A549 (cell line): ENCODE measurements at regions not wholly inside any gene's neighbourhood (a gene's known extent, or its start where the extent isn't known, plus 50 kb on each side); places are given as distances from the start of the nearest gene placed in this dataset.

Experiments used
- ATAC-seq, 2 experiments: fragments of 200-7000 bp in 1 of 2; fragments of >200 bp in 1 of 2; cut with Nextera tagmentation in 1 of 2; cut with Tn5 transposase in 1 of 2; 3 replicates each; pipeline versions ENCODE4 v1.8.0 to v1.9.1; 2018 to 2020; ENCODE audit warnings: mild to moderate bottlenecking in 1 of 2, moderate library complexity in 1 of 2
- CTCF ChIA-PET: fragments of 300-600 bp; sonication (Branson Sonifier 250); formaldehyde crosslinking; extraction: SDS; loops from one replicate; lab custom pipeline; 2021; ENCODE audit warnings: antibody characterized with exemption, inconsistent platforms; lab: Yijun Ruan, JAX
- POLR2A ChIA-PET: fragments of 350-600 bp; formaldehyde crosslinking; extraction: SDS; loops from one replicate; lab custom pipeline; 2021; ENCODE audit warnings: antibody characterized with exemption, inconsistent platforms; lab: Yijun Ruan, JAX
- DNase-seq, 2 experiments: peaks; one replicate each; pipeline versions ENCODE4 v3.0.0 to v3.0.0-alpha.2; 2011 to 2016; ENCODE audit warnings: low read depth in 1 of 2, low spot score in 1 of 2
- FAIRE-seq: peaks from 2 replicates; lab custom pipeline; 2011; peaks lifted over from hg19 to GRCh38; lab: Jason Lieb, UNC
- H3K27ac ChIP-seq, 2 experiments: fragments of >200 bp; sonication (Bioruptor Twin); formaldehyde crosslinking; 3 replicates each; pipeline ENCODE4 v1.5.1; 2016 to 2017
- H3K4me1 ChIP-seq: fragments of >200 bp; sonication (Bioruptor Twin); formaldehyde crosslinking; 3 replicates; pipeline ENCODE4 v1.6.1; 2016
- H3K4me2 ChIP-seq: fragments of >200 bp; sonication (Bioruptor Twin); formaldehyde crosslinking; 3 replicates; pipeline ENCODE4 v1.6.1; 2016
- H3K4me3 ChIP-seq: fragments of >200 bp; sonication (Bioruptor Twin); formaldehyde crosslinking; 3 replicates; pipeline ENCODE4 v1.5.1; 2016
- H3K9me3 ChIP-seq: fragments of >200 bp; sonication (Bioruptor Twin); formaldehyde crosslinking; 3 replicates; pipeline ENCODE4 v1.6.1; 2016
- FOSL2 ChIP-seq, 2 experiments: fragments of 450-650 bp in 1 of 2; fragments of >200 bp in 1 of 2; sonication (Bioruptor Twin) in 1 of 2; formaldehyde crosslinking; IDR thresholded peaks; 2 replicates each; pipeline versions ENCODE4 v1.5.0 to v1.6.1; 2016 to 2020; ENCODE audit warnings: mild to moderate bottlenecking in 1 of 2, moderate library complexity in 1 of 2
- FOXS1 ChIP-seq: fragments of 250-450 bp; sonication (Bioruptor Pico); IDR thresholded peaks from 2 replicates; pipeline ENCODE4 v1.5.0; 2020; ENCODE audit warnings: mild to moderate bottlenecking, moderate library complexity
- GATA3 ChIP-seq: IDR thresholded peaks from 2 replicates; pipeline ENCODE4 v1.6.1; 2012; ENCODE audit warnings: borderline replicate concordance
- HDAC2 ChIP-seq: fragments of 200-600 bp; sonication (generic); IDR thresholded peaks from 2 replicates; pipeline ENCODE4 v1.6.1; 2016
- JUN ChIP-seq, 2 experiments: fragments of >200 bp; sonication (Bioruptor Twin); formaldehyde crosslinking; IDR thresholded peaks; 2 replicates in 1 of 2; 3 replicates in 1 of 2; pipeline ENCODE4 v1.6.1; 2016 to 2017
- JUNB ChIP-seq: fragments of >200 bp; sonication (Bioruptor Twin); formaldehyde crosslinking; IDR thresholded peaks from 2 replicates; pipeline ENCODE4 v1.6.1; 2016
- KDM1A ChIP-seq: fragments of 200-600 bp; sonication (generic); IDR thresholded peaks from 2 replicates; pipeline ENCODE4 v1.6.1; 2016; ENCODE audit warnings: low read depth, mild to moderate bottlenecking
- MYC ChIP-seq: IDR thresholded peaks from 2 replicates; pipeline ENCODE4 v1.6.1; 2012; ENCODE audit warnings: mild to moderate bottlenecking, inconsistent platforms, low read length, improper control_type of control experiment, borderline replicate concordance
- RAD21 ChIP-seq, 2 experiments: fragments of >200 bp in 1 of 2; sonication (Bioruptor Twin) in 1 of 2; formaldehyde crosslinking in 1 of 2; IDR thresholded peaks in 1 of 2; conservative IDR thresholded peaks in 1 of 2; 2 replicates in 1 of 2; 3 replicates in 1 of 2; pipeline ENCODE4 v1.6.1; 2012 to 2018; ENCODE audit warnings: inconsistent platforms in 1 of 2
- RFX5 ChIP-seq: fragments of 450-650 bp; IDR thresholded peaks from 2 replicates; pipeline ENCODE4 v1.7.1; 2014; ENCODE audit warnings: antibody characterized with exemption, mild to moderate bottlenecking, moderate library complexity
- SMC3 ChIP-seq: fragments of >200 bp; sonication (Bioruptor Twin); formaldehyde crosslinking; IDR thresholded peaks from 3 replicates; pipeline ENCODE4 v1.6.1; 2018; ENCODE audit warnings: inconsistent platforms
- SREBF2 ChIP-seq: fragments of 450-650 bp; IDR thresholded peaks from 2 replicates; pipeline ENCODE4 v1.6.1; 2014; ENCODE audit warnings: mild to moderate bottlenecking, moderate library complexity
- ZFP36 ChIP-seq: fragments of 450-650 bp; IDR thresholded peaks from 2 replicates; pipeline ENCODE4 v1.6.1; 2014; ENCODE audit warnings: borderline replicate concordance; ENCODE audit not compliant: partially characterized antibody
- ZSCAN20 ChIP-seq: fragments of 250-450 bp; sonication (Bioruptor Pico); IDR thresholded peaks from 2 replicates; pipeline ENCODE4 v1.8.0; 2022; ENCODE audit warnings: mild to moderate bottlenecking, moderate library complexity
- WGBS: methylation state at CpG from one replicate; pipeline ENCODE4 v1.1.6; 2017; ENCODE audit errors: missing lambda C conversion rate; 5-methylcytosine and 5-hydroxymethylcytosine counted together
- TF ChIP-seq, protein P1 (sequence below): fragments of 150-350 bp; IDR thresholded peaks from 2 replicates; pipeline ENCODE4 v1.6.1; 2014; ENCODE audit warnings: low read depth, mild to moderate bottlenecking, low read length
- TF ChIP-seq, protein P2 (sequence below): fragments of >200 bp; sonication (Bioruptor Twin); formaldehyde crosslinking; IDR thresholded peaks from 2 replicates; pipeline ENCODE4 v1.6.1; 2016
- TF ChIP-seq, protein P3 (sequence below): IDR thresholded peaks from 2 replicates; pipeline ENCODE4 v1.6.1; 2012
- TF ChIP-seq, protein P4 (sequence below): IDR thresholded peaks from 2 replicates; pipeline ENCODE4 v1.6.1; 2012; ENCODE audit warnings: low read depth, borderline replicate concordance

DNA sequence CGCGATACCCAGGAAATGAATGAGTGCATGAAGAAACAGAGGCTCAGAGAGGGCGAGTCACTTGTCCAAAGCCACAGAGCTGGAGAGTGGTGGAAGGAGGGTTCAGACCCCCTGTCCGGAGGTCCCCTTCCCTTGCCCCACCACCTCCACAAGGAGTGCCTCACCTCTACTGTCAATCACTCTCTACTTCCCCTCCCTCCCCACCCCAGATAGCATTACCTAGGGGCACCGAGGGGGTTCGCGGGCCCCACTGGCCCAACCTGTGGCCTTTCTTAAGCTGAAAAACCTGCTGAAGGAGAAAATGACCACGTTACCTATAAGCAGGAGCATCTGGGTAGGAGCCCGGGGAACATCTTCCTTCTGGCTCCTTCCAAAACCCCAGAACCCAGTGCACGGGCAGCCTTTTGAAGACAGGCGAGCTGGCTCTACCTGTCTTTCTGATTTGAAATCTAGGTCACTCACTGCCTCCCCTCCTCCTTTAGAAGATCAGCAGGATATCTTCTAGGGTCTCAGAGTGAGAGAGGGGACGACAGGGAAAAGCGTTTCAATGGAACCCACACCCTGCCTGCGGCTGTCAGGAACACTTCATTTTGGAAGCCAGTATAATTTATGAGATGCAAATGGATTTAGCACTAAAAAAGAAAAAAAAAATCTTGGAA lies 89.9 kb upstream of the MEF2A start:
- 81% methylated on average over 14 of the region's 14 CpGs for WGBS
- no peak overlapping the region for H3K4me3 ChIP-seq
- no peaks in the 10 kb centered on the region for H3K9me3 ChIP-seq
- CTCF ChIA-PET, result interaction anchor here (1.6 to 2.2 kb wide), 5 partner anchors 10 to 228 kb away, joined by 5 to 13 read pairs (median 6); no protein-coding TSS in a partner anchor
- H3K4me1 ChIP-seq, result peaks cover 21% of the 10 kb centered on the region
- FAIRE-seq (no peak), ATAC-seq (peak in 1 of 2 experiments; percentile 5; a peak in 2 of 6 replicates)
- TF ChIP-seq ZSCAN20 (no peak), RAD21 (conservative IDR thresholded peaks at IDR 0.05 in 1 of 2, IDR thresholded peaks at IDR 0.05 in 1 of 2) (no peak), RFX5 (no peak), HDAC2 (no peak), ZFP36 (no peak)
- TF ChIP-seq, protein P1, sequence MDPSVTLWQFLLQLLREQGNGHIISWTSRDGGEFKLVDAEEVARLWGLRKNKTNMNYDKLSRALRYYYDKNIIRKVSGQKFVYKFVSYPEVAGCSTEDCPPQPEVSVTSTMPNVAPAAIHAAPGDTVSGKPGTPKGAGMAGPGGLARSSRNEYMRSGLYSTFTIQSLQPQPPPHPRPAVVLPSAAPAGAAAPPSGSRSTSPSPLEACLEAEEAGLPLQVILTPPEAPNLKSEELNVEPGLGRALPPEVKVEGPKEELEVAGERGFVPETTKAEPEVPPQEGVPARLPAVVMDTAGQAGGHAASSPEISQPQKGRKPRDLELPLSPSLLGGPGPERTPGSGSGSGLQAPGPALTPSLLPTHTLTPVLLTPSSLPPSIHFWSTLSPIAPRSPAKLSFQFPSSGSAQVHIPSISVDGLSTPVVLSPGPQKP, result no peak
- TF ChIP-seq, protein P2, sequence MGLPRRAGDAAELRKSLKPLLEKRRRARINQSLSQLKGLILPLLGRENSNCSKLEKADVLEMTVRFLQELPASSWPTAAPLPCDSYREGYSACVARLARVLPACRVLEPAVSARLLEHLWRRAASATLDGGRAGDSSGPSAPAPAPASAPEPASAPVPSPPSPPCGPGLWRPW, result no peak
- TF ChIP-seq, all 56 proteins: peak for 0
- Histone ChIP-seq H3K4me2 (peak overlapping the region; percentile 72), H3K27ac (peak overlapping the region; percentile 36 to 81; a peak in 5 of 6 replicates)
- DNase-seq, result no peak
- POLR2A ChIA-PET, result interaction anchor here (1.2 to 1.3 kb wide), 2 partner anchors 9 to 90 kb away, joined by 4 to 5 read pairs; partner anchors contain the start of gene MEF2A

DNA sequence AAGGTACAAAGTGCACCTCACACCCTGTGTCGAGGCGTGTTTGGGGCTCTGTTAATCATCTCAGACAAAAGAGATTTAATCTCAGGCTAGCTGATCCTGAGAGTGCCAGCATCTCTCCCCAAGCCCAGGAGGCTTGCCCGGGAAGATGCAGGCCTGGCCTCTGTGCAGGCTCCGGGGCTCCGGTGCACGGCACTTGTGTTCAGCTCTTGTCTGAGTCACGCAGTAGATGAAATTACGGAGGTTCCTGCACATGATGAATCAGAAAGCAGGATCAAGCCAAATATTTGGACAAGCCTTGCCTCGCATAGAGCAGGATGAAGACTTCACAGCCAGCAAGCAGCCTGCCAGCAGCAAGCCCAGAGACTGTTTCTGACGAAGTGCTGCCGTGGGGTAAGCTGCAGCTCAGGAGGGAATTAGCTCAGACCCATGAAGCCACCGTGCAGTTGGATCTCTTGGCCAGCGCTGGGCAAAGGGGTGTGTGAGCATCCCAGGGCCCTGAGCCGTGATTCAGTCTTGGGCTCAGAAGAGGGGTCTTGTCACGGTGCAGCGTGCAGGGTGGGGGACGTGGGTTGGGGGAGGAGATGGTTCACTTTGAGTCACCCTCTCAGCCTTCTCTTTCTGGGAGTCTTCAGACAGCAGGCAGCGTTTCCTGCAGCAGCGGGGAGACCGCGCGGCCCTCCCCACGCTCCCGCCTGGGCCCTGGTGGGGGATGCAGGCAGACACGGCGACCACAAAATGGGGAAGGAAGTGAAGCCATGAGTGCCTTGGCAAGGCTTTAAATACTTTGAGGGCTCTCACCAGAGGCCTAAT lies 89.2 kb upstream of the MEF2A start:
- WGBS, result 23% methylated on average over 22 of the region's 26 CpGs
- peaks cover 21% of the 10 kb centered on the region for H3K4me1 ChIP-seq
- peak; percentile 91 to 96 for ATAC-seq
- POLR2A ChIA-PET, result interaction anchor here (0.7 to 1.3 kb wide), 3 partner anchors 8 to 89 kb away, joined by 3 to 5 read pairs (median 4); partner anchors contain the start of gene MEF2A
- TF ChIP-seq FOSL2 (IDR thresholded peaks at IDR 0.05) (peak; percentile 68), FOSL2 (CRISPR knock-in tag; IDR thresholded peaks at IDR 0.05) (peak; percentile 91), KDM1A (no peak), GATA3 (peak; percentile 12; the same call in 1 of the 2 replicates), SREBF2 (no peak), JUNB (peak; percentile 49; the same call in 1 of the 2 replicates), RAD21 (conservative IDR thresholded peaks at IDR 0.05 in 1 of 2, IDR thresholded peaks at IDR 0.05 in 1 of 2) (peak; percentile 26 to 35; a peak in 1 of 5 replicates), MYC (0 out of 2 replicates have a peak, but pooled peaks have one; percentile 30), SMC3 (peak; percentile 23; the same call in 1 of the 3 replicates), JUN (IDR thresholded peaks at IDR 0.05) (peak in 1 of 2 experiments; percentile 48; a peak in 1 of 5 replicates), FOXS1 (CRISPR knock-in tag) (no peak)
- TF ChIP-seq, protein P3, sequence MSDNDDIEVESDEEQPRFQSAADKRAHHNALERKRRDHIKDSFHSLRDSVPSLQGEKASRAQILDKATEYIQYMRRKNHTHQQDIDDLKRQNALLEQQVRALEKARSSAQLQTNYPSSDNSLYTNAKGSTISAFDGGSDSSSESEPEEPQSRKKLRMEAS, result peak; percentile 79
- TF ChIP-seq, protein P4, sequence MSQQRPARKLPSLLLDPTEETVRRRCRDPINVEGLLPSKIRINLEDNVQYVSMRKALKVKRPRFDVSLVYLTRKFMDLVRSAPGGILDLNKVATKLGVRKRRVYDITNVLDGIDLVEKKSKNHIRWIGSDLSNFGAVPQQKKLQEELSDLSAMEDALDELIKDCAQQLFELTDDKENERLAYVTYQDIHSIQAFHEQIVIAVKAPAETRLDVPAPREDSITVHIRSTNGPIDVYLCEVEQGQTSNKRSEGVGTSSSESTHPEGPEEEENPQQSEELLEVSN, result peak; percentile 74; the same call in 1 of the 2 replicates
- TF ChIP-seq, all 56 proteins: peak for 9
- H3K4me3 ChIP-seq, result 0 out of 3 replicates have a peak overlapping the region, but pooled peaks have one; percentile 3
- CTCF ChIA-PET, result interaction anchor here (1.1 to 2.2 kb wide), 5 partner anchors 9 to 227 kb away, joined by 4 to 13 read pairs (median 6); no protein-coding TSS in a partner anchor
- H3K9me3 ChIP-seq, result no peaks in the 10 kb centered on the region
- peak; percentile 85 to 87 for DNase-seq
- H3K4me2 ChIP-seq, result peak overlapping the region; percentile 72
- FAIRE-seq, result peak; percentile 84
- H3K27ac ChIP-seq, result peak overlapping the region; percentile 62 to 81
